ENCODE measurements at regions not wholly inside any gene's neighbourhood (a gene's known extent, or its start where the extent isn't known, plus 50 kb on each side); places are given as distances from the start of the nearest gene placed in this dataset.

DNA sequence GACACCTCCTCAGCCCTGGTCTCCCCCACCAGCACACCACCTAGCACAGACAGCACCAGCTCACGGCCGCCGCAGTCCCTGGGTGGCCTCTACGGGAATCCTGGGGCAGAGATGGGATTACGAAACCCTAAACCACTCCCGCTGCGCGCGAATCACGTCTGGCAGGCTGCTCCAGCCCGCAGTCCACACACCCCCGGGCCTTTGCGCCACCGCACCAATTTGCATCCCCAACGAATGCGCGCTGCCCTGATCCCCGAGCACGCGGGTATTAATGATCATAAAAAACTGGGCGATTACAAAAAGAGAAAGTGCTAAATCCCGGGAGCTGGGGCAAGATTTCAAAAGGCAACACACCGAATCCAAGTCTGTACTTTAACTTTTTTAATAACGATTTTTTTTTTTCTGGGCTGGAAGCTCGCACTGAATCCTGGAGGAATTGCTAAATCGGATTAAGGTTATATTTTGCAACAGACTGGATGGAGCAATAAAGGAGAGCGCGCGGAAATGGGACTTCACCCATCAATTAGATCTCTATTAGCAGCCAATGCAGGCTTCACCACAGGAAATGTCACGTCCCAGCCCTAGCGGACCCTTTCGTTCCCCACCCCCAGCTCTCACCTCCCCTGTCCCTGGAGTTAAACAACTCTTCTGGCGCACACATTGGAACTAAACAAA lies 69.8 kb upstream of the TMEM33 start:
- H3K27ac ChIP-seq (ENCODE audit: low read depth, low read length) = no peak overlapping the region
- no peaks in the 10 kb centered on the region for H3K79me2 ChIP-seq (ENCODE audit: control insufficient read depth, low read length)
- H4K20me1 ChIP-seq (ENCODE audit: control insufficient read depth, insufficient read depth, low read depth, low read length) = no peaks in the 10 kb centered on the region
- no peaks in the 10 kb centered on the region for H3F3A ChIP-seq (ENCODE audit: control insufficient read depth, insufficient read depth)
- no peaks in the 10 kb centered on the region for H3K9me2 ChIP-seq (replicated peaks; ENCODE audit: control insufficient read depth, low read length)
- H3K4me3 ChIP-seq (ENCODE audit: low read length) = no peak overlapping the region
- no peaks in the 10 kb centered on the region for H3K9me3 ChIP-seq (ENCODE audit: control insufficient read depth, insufficient read depth, low read length)
- H3K27me3 ChIP-seq (ENCODE audit: control insufficient read depth, low read length) = peaks cover 7% of the 10 kb centered on the region; the same call in 1 of the 2 replicates
- no peak for TF ChIP-seq EZH2phosphoT487 (IDR thresholded peaks at IDR 0.05; ENCODE audit: borderline replicate concordance, low read length)
- TF ChIP-seq, protein P1, sequence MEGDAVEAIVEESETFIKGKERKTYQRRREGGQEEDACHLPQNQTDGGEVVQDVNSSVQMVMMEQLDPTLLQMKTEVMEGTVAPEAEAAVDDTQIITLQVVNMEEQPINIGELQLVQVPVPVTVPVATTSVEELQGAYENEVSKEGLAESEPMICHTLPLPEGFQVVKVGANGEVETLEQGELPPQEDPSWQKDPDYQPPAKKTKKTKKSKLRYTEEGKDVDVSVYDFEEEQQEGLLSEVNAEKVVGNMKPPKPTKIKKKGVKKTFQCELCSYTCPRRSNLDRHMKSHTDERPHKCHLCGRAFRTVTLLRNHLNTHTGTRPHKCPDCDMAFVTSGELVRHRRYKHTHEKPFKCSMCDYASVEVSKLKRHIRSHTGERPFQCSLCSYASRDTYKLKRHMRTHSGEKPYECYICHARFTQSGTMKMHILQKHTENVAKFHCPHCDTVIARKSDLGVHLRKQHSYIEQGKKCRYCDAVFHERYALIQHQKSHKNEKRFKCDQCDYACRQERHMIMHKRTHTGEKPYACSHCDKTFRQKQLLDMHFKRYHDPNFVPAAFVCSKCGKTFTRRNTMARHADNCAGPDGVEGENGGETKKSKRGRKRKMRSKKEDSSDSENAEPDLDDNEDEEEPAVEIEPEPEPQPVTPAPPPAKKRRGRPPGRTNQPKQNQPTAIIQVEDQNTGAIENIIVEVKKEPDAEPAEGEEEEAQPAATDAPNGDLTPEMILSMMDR (IDR thresholded peaks at IDR 0.05; ENCODE audit: low read depth, low read length, poor library complexity, severe bottlenecking) = no peak
- H3K36me3 ChIP-seq (ENCODE audit: control insufficient read depth, low read length) = no peaks in the 10 kb centered on the region
- no peak overlapping the region for H3K4me2 ChIP-seq (ENCODE audit: low read length)
- H3K4me1 ChIP-seq (ENCODE audit: control insufficient read depth, low read length) = peaks cover 4% of the 10 kb centered on the region; the same call in 1 of the 2 replicates

DNA sequence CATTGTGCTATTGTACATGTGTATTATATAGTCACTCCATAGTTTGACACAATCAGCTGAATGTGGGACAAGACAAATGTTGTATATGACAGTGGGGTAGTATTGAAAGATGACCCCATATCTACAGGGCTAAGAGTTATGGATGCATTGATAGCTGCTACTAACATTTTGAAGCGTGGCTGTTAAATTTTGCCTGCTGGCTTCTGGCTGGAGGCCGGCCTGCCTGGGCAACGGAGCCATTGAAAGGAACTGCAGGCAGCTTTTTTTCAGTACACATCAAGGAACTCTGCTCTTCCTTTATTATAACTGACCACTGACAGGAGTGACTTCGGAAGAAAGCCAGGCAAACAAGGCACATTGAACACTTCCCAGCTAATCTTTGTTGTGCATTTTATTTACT lies 76.1 kb upstream of the TMEM33 start:
- Histone ChIP-seq H3K9me2 (replicated peaks; ENCODE audit: control insufficient read depth, low read length) (no peaks in the 10 kb centered on the region), H4K20me1 (ENCODE audit: control insufficient read depth, insufficient read depth, low read depth, low read length) (no peaks in the 10 kb centered on the region), H3K79me2 (ENCODE audit: control insufficient read depth, low read length) (no peaks in the 10 kb centered on the region), H3K36me3 (ENCODE audit: control insufficient read depth, low read length) (no peaks in the 10 kb centered on the region), H3K27ac (ENCODE audit: low read depth, low read length) (no peak overlapping the region), H3F3A (ENCODE audit: control insufficient read depth, insufficient read depth) (no peaks in the 10 kb centered on the region), H3K4me2 (ENCODE audit: low read length) (no peak overlapping the region), H3K4me1 (ENCODE audit: control insufficient read depth, low read length) (peaks cover 4% of the 10 kb centered on the region; the same call in 1 of the 2 replicates), H3K9me3 (ENCODE audit: control insufficient read depth, insufficient read depth, low read length) (no peaks in the 10 kb centered on the region), H3K27me3 (ENCODE audit: control insufficient read depth, low read length) (peaks cover 15% of the 10 kb centered on the region; the same call in 1 of the 2 replicates), H3K4me3 (ENCODE audit: low read length) (no peak overlapping the region)
- no peak for TF ChIP-seq EZH2phosphoT487 (IDR thresholded peaks at IDR 0.05; ENCODE audit: borderline replicate concordance, low read length)
- TF ChIP-seq, protein P1 (IDR thresholded peaks at IDR 0.05; ENCODE audit: low read depth, low read length, poor library complexity, severe bottlenecking) = no peak

DNA sequence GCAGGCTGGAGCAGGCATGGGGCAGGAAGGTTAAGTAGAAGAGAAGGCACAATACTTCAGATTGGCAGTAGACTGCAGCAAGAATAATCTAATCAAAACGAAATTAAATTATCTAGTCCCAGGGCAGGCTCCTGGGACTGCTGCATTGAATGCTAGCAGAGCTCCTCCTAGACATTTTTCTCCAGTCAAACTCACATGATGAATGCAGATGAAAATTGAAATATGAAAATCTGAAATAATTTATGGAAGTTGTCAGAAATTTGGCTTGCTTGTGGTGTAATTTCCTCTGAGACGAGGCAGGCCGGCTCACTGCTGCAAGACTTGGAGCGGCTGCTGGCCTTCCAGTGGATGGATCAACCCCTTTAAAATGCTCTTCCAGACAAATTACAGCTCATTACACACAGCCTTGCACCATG lies 78.0 kb upstream of the TMEM33 start:
- H3K9me2 ChIP-seq (replicated peaks; ENCODE audit: control insufficient read depth, low read length) = no peaks in the 10 kb centered on the region; the same call in 1 of the 2 replicates
- no peaks in the 10 kb centered on the region for H3K4me1 ChIP-seq (ENCODE audit: control insufficient read depth, low read length)
- no peak for TF ChIP-seq EZH2phosphoT487 (IDR thresholded peaks at IDR 0.05; ENCODE audit: borderline replicate concordance, low read length)
- TF ChIP-seq, protein P1 (IDR thresholded peaks at IDR 0.05; ENCODE audit: low read depth, low read length, poor library complexity, severe bottlenecking) = no peak
- no peaks in the 10 kb centered on the region for H3K36me3 ChIP-seq (ENCODE audit: control insufficient read depth, low read length)
- no peaks in the 10 kb centered on the region for H3K79me2 ChIP-seq (ENCODE audit: control insufficient read depth, low read length)
- no peak overlapping the region for H3K4me2 ChIP-seq (ENCODE audit: low read length)
- H3K4me3 ChIP-seq (ENCODE audit: low read length) = no peak overlapping the region
- no peaks in the 10 kb centered on the region for H3K9me3 ChIP-seq (ENCODE audit: control insufficient read depth, insufficient read depth, low read length)
- H3K27me3 ChIP-seq (ENCODE audit: control insufficient read depth, low read length) = peaks cover 15% of the 10 kb centered on the region; the same call in 1 of the 2 replicates
- no peak overlapping the region for H3K27ac ChIP-seq (ENCODE audit: low read depth, low read length)
- H4K20me1 ChIP-seq (ENCODE audit: control insufficient read depth, insufficient read depth, low read depth, low read length) = no peaks in the 10 kb centered on the region
- no peaks in the 10 kb centered on the region for H3F3A ChIP-seq (ENCODE audit: control insufficient read depth, insufficient read depth)

All from DOHH2 (cell line).